ENCODE measurements at regions not wholly inside any gene's neighbourhood (a gene's known extent, or its start where the extent isn't known, plus 50 kb on each side); places are given as distances from the start of the nearest gene placed in this dataset.

DNA sequence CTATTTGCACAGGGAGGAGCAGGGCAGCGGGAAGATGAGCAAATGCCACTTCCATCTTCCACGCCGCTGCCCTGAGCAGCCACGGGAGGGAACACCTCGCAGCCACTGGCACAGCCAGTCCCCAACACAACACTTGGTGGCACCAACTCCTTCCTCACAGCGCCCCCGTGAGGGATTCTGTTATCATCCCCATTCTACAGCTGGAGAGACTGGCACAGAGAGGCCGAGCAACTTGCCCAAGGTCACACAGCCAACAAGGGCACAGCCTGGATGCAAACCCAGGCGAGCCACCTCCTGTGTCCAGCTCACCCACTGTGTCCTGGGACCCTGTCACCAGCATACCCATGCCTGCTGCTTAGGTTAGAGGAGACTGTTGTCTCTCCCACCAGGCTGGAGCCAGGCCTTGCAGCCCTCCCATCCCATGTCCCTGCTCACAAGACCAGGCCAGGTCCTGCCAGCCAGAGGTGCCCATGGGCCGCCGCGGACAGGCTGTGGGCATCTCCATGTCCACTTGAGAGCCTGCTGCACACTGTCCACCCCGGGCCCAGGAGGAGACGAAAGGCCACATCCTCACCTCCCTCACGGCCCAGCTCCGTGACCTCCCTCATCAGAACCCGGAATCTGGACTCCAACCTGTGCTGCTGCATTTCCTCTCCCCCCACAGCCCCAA, 57.0 kb downstream of the NCOR2 start:
- DNase-seq, result no peak
- Histone ChIP-seq H3K4me3 (ENCODE audit: low read length) (no peak overlapping the region), H3K36me3 (ENCODE audit: control insufficient read depth, insufficient read depth, low read length) (peaks cover 36% of the 10 kb centered on the region), H3K27ac (ENCODE audit: low read length) (peak overlapping the region; percentile 89), H3K9me3 (replicated peaks; ENCODE audit: control insufficient read depth, low read depth, low read length) (no peaks in the 10 kb centered on the region), H3K27me3 (ENCODE audit: control insufficient read depth, insufficient read depth, low read length) (no peaks in the 10 kb centered on the region), H3K4me1 (ENCODE audit: control insufficient read depth, insufficient read depth, low read length) (peaks cover 99% of the 10 kb centered on the region)
- 79% methylated on average over 17 of the region's 17 CpGs for WGBS (ENCODE audit: insufficient coverage)

- Histone ChIP-seq H3K4me1 (ENCODE audit: control insufficient read depth, insufficient read depth, low read length) (peaks cover 99% of the 10 kb centered on the region), H3K4me3 (ENCODE audit: low read length) (no peak overlapping the region)
Observed at GRCh38 chr12:124509676-124510300, 57.6 kb downstream of the NCOR2 start.

GRCh38 chr12:124509300-124509675, 58.1 kb downstream of the NCOR2 start:
- peaks cover 99% of the 10 kb centered on the region for H3K4me1 ChIP-seq (ENCODE audit: control insufficient read depth, insufficient read depth, low read length)
- no peak for DNase-seq
- no CpG with 5 or more reads among the region's 1 CpG for WGBS (ENCODE audit: insufficient coverage)

More at GRCh38 chr12:124509676-124510300, 57.6 kb downstream of the NCOR2 start:
- no peaks in the 10 kb centered on the region for H3K27me3 ChIP-seq (ENCODE audit: control insufficient read depth, insufficient read depth, low read length)
- H3K27ac ChIP-seq (ENCODE audit: low read length), result peak overlapping the region; percentile 89
- H3K9me3 ChIP-seq (replicated peaks; ENCODE audit: control insufficient read depth, low read depth, low read length), result no peaks in the 10 kb centered on the region
- 17% methylated on average over 11 of the region's 16 CpGs for WGBS (ENCODE audit: insufficient coverage)
- peak; percentile 67 for DNase-seq
- H3K36me3 ChIP-seq (ENCODE audit: control insufficient read depth, insufficient read depth, low read length), result peaks cover 35% of the 10 kb centered on the region

GRCh38 chr12:124508381-124509079, 58.9 kb downstream of the NCOR2 start:
- Histone ChIP-seq H3K27me3 (ENCODE audit: control insufficient read depth, insufficient read depth, low read length) (no peaks in the 10 kb centered on the region), H3K4me3 (ENCODE audit: low read length) (no peak overlapping the region), H3K36me3 (ENCODE audit: control insufficient read depth, insufficient read depth, low read length) (peaks cover 26% of the 10 kb centered on the region), H3K27ac (ENCODE audit: low read length) (peak overlapping the region; percentile 89), H3K4me1 (ENCODE audit: control insufficient read depth, insufficient read depth, low read length) (peaks cover 99% of the 10 kb centered on the region), H3K9me3 (replicated peaks; ENCODE audit: control insufficient read depth, low read depth, low read length) (no peaks in the 10 kb centered on the region)
- no peak for DNase-seq
- WGBS (ENCODE audit: insufficient coverage), result 19% methylated on average over 15 of the region's 21 CpGs

More at GRCh38 chr12:124509300-124509675, 58.1 kb downstream of the NCOR2 start:
- no peak overlapping the region for H3K4me3 ChIP-seq (ENCODE audit: low read length)
- H3K27ac ChIP-seq (ENCODE audit: low read length), result peak overlapping the region; percentile 89
- H3K9me3 ChIP-seq (replicated peaks; ENCODE audit: control insufficient read depth, low read depth, low read length), result no peaks in the 10 kb centered on the region
- H3K27me3 ChIP-seq (ENCODE audit: control insufficient read depth, insufficient read depth, low read length), result no peaks in the 10 kb centered on the region
- peaks cover 30% of the 10 kb centered on the region for H3K36me3 ChIP-seq (ENCODE audit: control insufficient read depth, insufficient read depth, low read length)

- peaks cover 29% of the 10 kb centered on the region for H3K36me3 ChIP-seq (ENCODE audit: control insufficient read depth, insufficient read depth, low read length)
- H3K4me1 ChIP-seq (ENCODE audit: control insufficient read depth, insufficient read depth, low read length), result peaks cover 97% of the 10 kb centered on the region
- peak; percentile 95 for DNase-seq
- 22% methylated on average over 14 of the region's 26 CpGs for WGBS (ENCODE audit: insufficient coverage)
- H3K27me3 ChIP-seq (ENCODE audit: control insufficient read depth, insufficient read depth, low read length), result no peaks in the 10 kb centered on the region
- peak overlapping the region; percentile 89 for H3K27ac ChIP-seq (ENCODE audit: low read length)
- peak overlapping the region; percentile 1 for H3K4me3 ChIP-seq (ENCODE audit: low read length)
- H3K9me3 ChIP-seq (replicated peaks; ENCODE audit: control insufficient read depth, low read depth, low read length), result no peaks in the 10 kb centered on the region
Observed at GRCh38 chr12:124507188-124508109, 60.0 kb downstream of the NCOR2 start.

DNA sequence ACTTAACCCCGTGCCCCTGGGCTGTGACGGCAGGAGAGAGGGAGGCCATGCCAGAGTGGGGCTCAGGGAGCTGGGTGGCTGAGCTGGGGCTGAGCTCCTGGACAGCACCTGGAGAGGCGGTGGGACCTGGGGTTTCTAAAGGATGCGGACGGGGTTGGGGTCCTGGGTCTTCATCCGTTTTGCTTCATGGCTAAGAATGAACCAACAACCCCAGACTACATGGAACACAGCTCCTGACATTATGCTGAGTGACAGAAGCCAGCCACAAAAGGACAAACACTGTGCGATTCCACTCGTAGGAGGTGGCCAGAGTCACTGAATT, 60.6 kb downstream of the NCOR2 start:
- Histone ChIP-seq H3K4me1 (ENCODE audit: control insufficient read depth, insufficient read depth, low read length) (peaks cover 97% of the 10 kb centered on the region), H3K27ac (ENCODE audit: low read length) (peak overlapping the region; percentile 89), H3K36me3 (ENCODE audit: control insufficient read depth, insufficient read depth, low read length) (peaks cover 30% of the 10 kb centered on the region), H3K4me3 (ENCODE audit: low read length) (no peak overlapping the region), H3K27me3 (ENCODE audit: control insufficient read depth, insufficient read depth, low read length) (no peaks in the 10 kb centered on the region), H3K9me3 (replicated peaks; ENCODE audit: control insufficient read depth, low read depth, low read length) (no peaks in the 10 kb centered on the region)
- no peak for DNase-seq
- WGBS (ENCODE audit: insufficient coverage), result 29% methylated on average over 6 of the region's 8 CpGs

GRCh38 chr12:124506145-124506831, 61.1 kb downstream of the NCOR2 start:
- Histone ChIP-seq H3K9me3 (replicated peaks; ENCODE audit: control insufficient read depth, low read depth, low read length) (no peaks in the 10 kb centered on the region), H3K27ac (ENCODE audit: low read length) (peak overlapping the region; percentile 89), H3K4me3 (ENCODE audit: low read length) (no peak overlapping the region), H3K27me3 (ENCODE audit: control insufficient read depth, insufficient read depth, low read length) (no peaks in the 10 kb centered on the region), H3K4me1 (ENCODE audit: control insufficient read depth, insufficient read depth, low read length) (peaks cover 97% of the 10 kb centered on the region), H3K36me3 (ENCODE audit: control insufficient read depth, insufficient read depth, low read length) (peaks cover 25% of the 10 kb centered on the region)
- 21% methylated on average over 12 of the region's 30 CpGs for WGBS (ENCODE audit: insufficient coverage)
- peak; percentile 95 for DNase-seq

DNA sequence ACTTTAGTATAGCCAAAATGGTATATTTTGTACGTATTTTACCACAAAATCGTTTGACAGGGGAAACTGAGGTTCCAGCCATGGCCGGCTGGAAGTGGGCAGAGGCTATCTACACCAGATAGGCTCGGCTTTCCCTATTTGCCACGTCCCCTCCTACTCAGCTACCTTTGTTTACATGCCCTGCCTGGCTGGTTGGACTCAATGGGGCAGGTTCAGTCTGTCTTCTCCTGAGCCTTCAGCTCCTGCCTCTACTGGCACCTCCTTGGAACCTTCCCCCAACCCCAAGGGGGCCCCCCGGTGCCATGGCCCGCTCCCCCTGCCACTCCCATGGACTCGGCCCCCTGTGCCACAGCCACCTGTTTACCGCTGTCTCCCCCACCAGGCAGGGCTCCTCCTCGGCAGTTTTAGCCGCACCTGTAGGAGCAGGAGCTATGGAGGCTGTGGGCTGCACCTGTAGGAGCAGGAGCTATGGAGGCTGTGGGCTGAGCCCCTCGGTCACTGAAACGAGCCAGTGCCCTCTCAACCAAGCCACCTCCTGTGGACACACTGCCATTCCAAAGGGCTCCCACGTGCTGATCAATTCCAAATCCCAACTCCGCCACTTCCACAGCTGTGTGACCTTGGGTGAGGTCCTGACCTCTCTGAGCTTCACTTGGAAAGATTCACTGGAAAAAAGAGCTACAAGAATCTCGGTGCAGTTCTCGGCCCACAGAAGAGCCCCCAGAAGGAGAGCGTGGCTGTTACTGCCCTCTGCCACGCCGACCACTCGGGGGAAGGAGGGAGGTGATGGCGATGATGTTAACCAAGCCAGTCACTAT, 62.2 kb downstream of the NCOR2 start:
- H3K27ac ChIP-seq (ENCODE audit: low read length), result peak overlapping the region; percentile 89
- H3K27me3 ChIP-seq (ENCODE audit: control insufficient read depth, insufficient read depth, low read length), result no peaks in the 10 kb centered on the region
- peaks cover 97% of the 10 kb centered on the region for H3K4me1 ChIP-seq (ENCODE audit: control insufficient read depth, insufficient read depth, low read length)
- no peak for DNase-seq
- H3K36me3 ChIP-seq (ENCODE audit: control insufficient read depth, insufficient read depth, low read length), result peaks cover 22% of the 10 kb centered on the region
- 69% methylated on average over 7 of the region's 22 CpGs for WGBS (ENCODE audit: insufficient coverage)
- H3K4me3 ChIP-seq (ENCODE audit: low read length), result no peak overlapping the region
- no peaks in the 10 kb centered on the region for H3K9me3 ChIP-seq (replicated peaks; ENCODE audit: control insufficient read depth, low read depth, low read length)
